ENCODE measurements at regions not wholly inside any gene's neighbourhood (a gene's known extent, or its start where the extent isn't known, plus 50 kb on each side); places are given as distances from the start of the nearest gene placed in this dataset.

DNA sequence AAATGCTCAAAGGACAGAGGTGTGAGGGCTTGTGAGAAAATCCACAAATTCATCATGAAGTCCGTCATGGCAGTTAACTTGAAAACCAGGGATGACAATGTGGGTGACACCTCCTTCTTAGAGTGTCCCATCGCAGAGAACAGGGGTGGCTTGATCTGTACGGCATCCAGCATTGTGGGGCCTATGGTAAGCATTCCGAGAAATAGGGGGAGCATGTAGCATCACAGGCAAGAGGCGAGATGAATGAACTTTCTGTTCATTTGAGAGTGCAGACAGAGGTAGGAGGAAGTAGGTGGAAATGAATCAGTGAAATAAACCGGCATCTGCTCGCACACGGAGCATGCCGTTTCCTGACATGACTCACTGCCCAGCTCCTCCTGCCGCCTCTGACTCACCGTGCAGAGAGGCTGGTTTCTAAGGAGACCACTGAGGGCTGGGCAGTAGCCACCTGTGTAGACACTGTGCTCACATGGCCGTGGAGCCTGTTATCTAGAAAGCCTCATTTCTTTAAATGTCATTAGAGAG, 339.0 kb downstream of the RFC3 start:
- peak overlapping the region in 1 of 2 donors; percentile 16 for H3K4me3 ChIP-seq (replicated peaks in 1 of 2; ENCODE audit: low read depth in 2 of 2, low read length in 2 of 2)
- peak; percentile 92 to 95 for DNase-seq (ENCODE audit: low read depth in 2 of 2)
- TF ChIP-seq, protein P1, sequence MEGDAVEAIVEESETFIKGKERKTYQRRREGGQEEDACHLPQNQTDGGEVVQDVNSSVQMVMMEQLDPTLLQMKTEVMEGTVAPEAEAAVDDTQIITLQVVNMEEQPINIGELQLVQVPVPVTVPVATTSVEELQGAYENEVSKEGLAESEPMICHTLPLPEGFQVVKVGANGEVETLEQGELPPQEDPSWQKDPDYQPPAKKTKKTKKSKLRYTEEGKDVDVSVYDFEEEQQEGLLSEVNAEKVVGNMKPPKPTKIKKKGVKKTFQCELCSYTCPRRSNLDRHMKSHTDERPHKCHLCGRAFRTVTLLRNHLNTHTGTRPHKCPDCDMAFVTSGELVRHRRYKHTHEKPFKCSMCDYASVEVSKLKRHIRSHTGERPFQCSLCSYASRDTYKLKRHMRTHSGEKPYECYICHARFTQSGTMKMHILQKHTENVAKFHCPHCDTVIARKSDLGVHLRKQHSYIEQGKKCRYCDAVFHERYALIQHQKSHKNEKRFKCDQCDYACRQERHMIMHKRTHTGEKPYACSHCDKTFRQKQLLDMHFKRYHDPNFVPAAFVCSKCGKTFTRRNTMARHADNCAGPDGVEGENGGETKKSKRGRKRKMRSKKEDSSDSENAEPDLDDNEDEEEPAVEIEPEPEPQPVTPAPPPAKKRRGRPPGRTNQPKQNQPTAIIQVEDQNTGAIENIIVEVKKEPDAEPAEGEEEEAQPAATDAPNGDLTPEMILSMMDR (IDR thresholded peaks at IDR 0.05; ENCODE audit: low read depth, low read length) = no peak

DNA sequence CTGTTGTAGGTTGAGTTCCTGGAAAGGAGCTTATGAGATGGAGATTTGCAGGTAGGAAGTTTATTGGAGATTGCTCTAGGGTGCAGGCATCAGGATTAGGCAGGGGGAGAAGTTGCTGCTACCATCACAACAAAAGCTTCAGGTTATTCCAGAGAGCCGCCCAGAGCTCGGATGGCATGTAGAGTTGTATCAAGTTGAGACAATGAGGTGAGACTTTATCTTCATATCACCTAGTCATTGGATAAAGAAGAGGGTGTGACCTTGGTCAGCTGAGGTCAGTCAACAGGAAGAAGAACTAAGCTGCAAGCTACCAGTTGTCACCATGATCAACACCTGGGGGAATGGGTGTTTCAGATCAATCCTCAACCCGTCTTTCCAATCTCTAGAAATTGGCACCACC, 342.0 kb downstream of the RFC3 start:
- H3K4me3 ChIP-seq (replicated peaks in 1 of 2; ENCODE audit: low read depth in 2 of 2, low read length in 2 of 2) = no peak overlapping the region
- DNase-seq (ENCODE audit: low read depth in 2 of 2) = no peak
- TF ChIP-seq, protein P1 (IDR thresholded peaks at IDR 0.05; ENCODE audit: low read depth, low read length) = no peak

DNA sequence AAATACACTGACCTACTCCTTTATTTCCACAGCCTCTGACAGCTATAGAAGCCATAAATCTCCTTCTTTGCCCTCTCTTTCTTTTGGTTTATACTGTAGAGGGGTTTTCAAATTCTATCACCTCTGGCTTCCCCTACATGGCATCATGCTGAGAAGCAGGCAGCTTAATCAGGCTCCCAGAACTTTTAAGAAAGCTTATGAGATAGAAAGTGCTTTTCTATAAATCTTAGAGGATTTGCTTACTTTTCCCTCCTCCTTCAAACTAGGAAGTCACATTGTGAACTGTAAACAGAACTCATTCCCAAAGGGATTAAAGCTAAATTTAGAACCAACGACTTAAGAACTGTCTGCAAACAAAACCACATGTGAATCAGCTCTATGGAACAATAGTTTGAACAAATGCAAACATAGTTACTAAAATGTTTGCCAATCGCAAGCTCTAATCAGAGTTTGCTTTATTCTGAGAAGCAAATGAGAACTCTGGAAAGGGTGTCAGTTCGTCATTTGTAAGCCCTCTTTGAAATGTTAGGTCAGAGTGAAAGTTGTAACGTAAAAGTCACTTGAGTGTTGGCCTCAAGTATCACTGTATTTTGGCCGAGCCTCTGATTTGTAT, 344.1 kb downstream of the RFC3 start:
- peak; percentile 85 to 92 for DNase-seq (ENCODE audit: low read depth in 2 of 2)
- no peak overlapping the region for H3K4me3 ChIP-seq (replicated peaks in 1 of 2; ENCODE audit: low read depth in 2 of 2, low read length in 2 of 2)
- TF ChIP-seq, protein P1 (IDR thresholded peaks at IDR 0.05; ENCODE audit: low read depth, low read length) = no peak

DNA sequence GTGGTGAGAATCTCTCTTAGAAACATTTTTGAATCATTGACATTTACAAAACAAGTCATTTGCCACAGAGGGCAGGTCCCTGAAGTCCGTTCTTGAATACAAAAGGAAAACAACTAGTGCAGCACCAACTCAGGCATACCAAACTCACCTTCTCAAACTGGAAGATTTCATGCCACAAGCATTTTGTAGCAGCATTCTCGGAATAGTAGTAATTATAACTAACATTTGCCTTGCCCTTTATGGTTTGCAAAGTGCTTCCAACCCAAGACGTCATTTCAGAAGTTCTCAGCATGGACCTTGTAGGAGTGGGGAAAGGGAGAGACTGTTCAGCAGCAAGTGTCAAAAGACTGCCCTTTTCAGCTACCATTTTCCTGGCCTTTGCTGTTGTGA, 344.6 kb downstream of the RFC3 start:
- peak in 1 of 2 donors; percentile 36 for DNase-seq (ENCODE audit: low read depth in 2 of 2)
- peak overlapping the region in 1 of 2 donors; percentile 18 for H3K4me3 ChIP-seq (replicated peaks in 1 of 2; ENCODE audit: low read depth in 2 of 2, low read length in 2 of 2)
- TF ChIP-seq, protein P1 (IDR thresholded peaks at IDR 0.05; ENCODE audit: low read depth, low read length) = no peak

DNA sequence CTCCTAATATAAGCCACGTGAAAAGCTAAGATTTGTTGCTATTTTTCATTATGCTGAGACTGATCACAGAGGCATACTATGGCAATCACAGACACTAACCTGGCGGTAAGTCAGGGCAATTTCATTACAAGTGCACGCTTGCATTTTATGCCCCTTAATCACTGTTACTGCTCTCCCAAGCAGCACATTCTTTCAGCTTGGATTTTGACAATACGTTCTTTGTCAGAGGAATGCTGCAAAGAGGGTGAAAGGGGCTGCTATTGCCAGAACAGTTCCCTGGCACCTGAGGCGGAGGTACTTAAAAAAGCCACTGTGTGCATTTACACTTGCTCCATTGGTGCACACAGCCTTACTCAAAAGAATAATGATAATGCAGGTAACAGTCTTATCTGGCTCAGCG, 346.6 kb downstream of the RFC3 start:
- TF ChIP-seq, protein P1 (IDR thresholded peaks at IDR 0.05; ENCODE audit: low read depth, low read length) = no peak
- no peak overlapping the region for H3K4me3 ChIP-seq (replicated peaks in 1 of 2; ENCODE audit: low read depth in 2 of 2, low read length in 2 of 2)
- DNase-seq (ENCODE audit: low read depth in 2 of 2) = no peak

DNA sequence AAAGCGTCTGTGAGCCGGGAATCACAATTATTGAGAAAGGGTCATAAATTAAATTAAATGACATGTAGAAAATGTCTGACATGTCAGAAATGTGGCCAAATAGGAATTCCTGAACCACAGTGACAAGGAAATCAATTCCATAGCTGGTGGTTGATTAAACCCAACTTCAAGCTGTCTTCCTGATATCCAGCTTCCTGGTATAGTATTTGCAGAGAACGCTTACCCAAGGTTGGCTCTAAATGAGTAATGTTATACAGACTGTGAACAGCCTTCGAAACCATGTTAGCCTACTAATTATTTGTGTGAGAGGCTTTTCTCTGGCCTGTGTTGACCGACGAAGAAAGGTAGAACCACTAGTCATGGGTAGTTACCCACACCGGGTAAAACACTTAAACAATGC, 347.2 kb downstream of the RFC3 start:
- H3K4me3 ChIP-seq (replicated peaks in 1 of 2; ENCODE audit: low read depth in 2 of 2, low read length in 2 of 2) = no peak overlapping the region
- DNase-seq (ENCODE audit: low read depth in 2 of 2) = no peak
- TF ChIP-seq, protein P1 (IDR thresholded peaks at IDR 0.05; ENCODE audit: low read depth, low read length) = no peak

DNA sequence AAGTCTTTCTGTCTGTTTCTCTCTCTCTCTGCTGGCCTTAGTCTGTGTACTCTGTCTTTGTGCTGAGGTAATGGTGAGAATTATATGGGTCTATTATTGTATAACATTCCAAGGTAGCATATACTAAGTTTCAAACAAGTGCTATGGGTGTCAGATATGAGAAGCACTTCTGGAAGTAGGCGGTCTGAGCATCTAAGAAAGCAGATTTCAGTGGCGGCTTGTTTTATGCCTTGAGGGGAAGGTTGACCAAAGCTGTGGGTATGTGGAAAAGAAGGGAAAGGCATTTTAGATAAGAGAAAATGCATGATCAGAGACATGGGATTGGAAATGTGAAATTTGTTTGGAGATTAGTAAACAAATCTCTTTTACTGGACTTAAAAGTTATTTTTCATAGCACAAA, 348.5 kb downstream of the RFC3 start:
- DNase-seq (ENCODE audit: low read depth in 2 of 2) = no peak
- no peak overlapping the region for H3K4me3 ChIP-seq (replicated peaks in 1 of 2; ENCODE audit: low read depth in 2 of 2, low read length in 2 of 2)
- TF ChIP-seq, protein P1 (IDR thresholded peaks at IDR 0.05; ENCODE audit: low read depth, low read length) = no peak

Data from cardiac fibroblast (primary cell).